Ovary (tissue), 3 donors: ENCODE measurements at regions not wholly inside any gene's neighbourhood (a gene's known extent, or its start where the extent isn't known, plus 50 kb on each side); places are given as distances from the start of the nearest gene placed in this dataset.

Source experiments
- POLR2A ChIP-seq: fragments of 450-650 bp; IDR thresholded peaks from one replicate; pipeline ENCODE4 v1.6.1; 2017; ENCODE audit warnings: antibody characterized with exemption, mild to moderate bottlenecking, moderate library complexity
- TF ChIP-seq, protein P1 (sequence below), 3 donors: fragments of 450-650 bp in 2 of 3; fragments of 200-600 bp in 1 of 3; IDR thresholded peaks; one replicate each; pipeline versions ENCODE4 v1.5.1 to v1.8.0; 2016 to 2022; ENCODE audit warnings: antibody characterized with exemption in 3 of 3, mild to moderate bottlenecking in 1 of 3
- donor health status: DM: no; HTN: no; CAD: no.

DNA sequence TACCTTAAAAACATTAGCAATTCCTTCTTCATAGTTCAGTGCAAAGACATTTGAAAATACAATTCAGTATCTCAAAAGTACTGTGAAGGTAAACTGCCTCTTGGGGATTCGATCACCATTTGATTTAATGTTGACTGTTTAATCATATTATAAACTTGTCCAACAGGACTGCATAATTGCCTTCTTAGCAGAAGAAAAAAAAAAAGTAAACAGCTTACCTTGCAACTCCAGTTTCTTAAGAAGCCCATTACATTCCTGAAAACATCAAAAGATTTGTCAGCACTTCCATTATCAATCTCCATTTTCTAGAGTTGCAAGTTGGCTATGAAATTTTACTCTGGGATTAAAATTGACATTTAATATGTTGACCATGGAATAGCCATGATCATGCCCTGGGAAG lies 1154.6 kb downstream of the OLFM4 start:
- TF ChIP-seq, protein P1, sequence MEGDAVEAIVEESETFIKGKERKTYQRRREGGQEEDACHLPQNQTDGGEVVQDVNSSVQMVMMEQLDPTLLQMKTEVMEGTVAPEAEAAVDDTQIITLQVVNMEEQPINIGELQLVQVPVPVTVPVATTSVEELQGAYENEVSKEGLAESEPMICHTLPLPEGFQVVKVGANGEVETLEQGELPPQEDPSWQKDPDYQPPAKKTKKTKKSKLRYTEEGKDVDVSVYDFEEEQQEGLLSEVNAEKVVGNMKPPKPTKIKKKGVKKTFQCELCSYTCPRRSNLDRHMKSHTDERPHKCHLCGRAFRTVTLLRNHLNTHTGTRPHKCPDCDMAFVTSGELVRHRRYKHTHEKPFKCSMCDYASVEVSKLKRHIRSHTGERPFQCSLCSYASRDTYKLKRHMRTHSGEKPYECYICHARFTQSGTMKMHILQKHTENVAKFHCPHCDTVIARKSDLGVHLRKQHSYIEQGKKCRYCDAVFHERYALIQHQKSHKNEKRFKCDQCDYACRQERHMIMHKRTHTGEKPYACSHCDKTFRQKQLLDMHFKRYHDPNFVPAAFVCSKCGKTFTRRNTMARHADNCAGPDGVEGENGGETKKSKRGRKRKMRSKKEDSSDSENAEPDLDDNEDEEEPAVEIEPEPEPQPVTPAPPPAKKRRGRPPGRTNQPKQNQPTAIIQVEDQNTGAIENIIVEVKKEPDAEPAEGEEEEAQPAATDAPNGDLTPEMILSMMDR (IDR thresholded peaks at IDR 0.05), result no peak
- TF ChIP-seq POLR2A, result no peak
